HG02943 (cell line): ENCODE measurements at regions not wholly inside any gene's neighbourhood (a gene's known extent, or its start where the extent isn't known, plus 50 kb on each side); places are given as distances from the start of the nearest gene placed in this dataset.

Source experiments
- ATAC-seq: cut with Tn5 transposase; IDR thresholded peaks from one replicate; pipeline ENCODE4 v1.9.1; 2021; ENCODE audit warnings: mild to moderate bottlenecking, low read depth, moderate library complexity; ENCODE audit not compliant: unreplicated experiment

DNA sequence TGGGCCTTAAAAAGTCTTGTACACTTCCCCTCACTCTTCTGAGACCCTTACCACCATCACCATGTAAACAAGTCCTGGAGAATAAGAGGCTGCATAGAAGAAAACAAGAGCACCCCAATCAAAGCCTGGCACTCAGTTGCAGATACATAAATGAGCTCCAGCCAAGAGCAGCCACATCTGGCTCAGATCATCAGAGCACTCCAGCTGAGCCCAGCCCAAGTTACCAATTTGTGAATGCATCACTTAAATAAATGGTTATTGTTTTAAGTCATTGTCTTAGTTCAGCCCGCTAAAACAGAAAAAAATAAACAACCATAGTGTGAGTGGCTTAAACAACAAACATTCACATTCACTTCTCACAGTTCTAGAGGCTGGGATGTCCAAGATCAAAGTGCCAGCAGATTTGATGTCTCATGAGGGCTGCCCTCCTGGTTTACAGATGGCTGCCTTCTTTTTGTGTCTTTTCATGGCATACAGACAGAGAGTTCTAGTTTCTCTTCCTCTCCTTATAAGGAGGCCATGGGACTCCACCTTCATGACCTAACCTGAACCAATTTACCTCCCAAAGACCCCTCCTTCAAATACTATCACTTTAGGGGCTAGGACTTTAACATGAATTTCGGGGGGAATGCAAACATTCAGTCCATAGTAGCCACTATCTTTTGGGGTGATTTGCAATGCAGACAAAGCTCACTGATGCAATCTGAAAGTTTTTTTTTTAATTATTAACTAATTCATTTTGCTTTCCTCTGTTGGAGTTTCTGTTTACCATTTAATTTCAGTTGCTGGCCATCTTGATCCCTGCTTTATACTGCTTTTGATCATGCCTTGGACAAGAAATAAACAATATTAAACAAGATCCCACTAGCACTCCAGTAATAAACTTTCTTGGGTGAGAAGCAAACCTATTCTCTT is 187.5 kb upstream of the ACVR2A start:
- ATAC-seq, result no peak

DNA sequence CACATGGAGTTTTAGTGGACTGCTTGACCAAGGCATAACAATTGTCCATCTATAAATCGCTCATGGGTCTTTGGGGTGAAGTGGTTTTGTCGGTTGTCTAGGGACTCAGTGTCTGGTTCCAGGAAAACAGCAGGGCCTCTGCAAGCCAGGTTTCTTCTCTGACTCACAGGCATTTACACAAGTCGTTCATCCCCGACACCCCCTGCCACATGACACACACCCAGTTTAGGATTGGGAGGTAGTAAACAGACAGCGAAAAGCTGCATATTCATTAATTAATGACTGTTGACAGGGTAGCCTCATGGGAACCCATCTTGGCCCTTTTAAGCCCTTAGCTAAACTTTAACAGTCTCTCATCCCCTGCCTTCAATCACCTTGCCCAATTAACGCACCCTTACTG is 194.8 kb upstream of the ACVR2A start:
- ATAC-seq, result no peak

DNA sequence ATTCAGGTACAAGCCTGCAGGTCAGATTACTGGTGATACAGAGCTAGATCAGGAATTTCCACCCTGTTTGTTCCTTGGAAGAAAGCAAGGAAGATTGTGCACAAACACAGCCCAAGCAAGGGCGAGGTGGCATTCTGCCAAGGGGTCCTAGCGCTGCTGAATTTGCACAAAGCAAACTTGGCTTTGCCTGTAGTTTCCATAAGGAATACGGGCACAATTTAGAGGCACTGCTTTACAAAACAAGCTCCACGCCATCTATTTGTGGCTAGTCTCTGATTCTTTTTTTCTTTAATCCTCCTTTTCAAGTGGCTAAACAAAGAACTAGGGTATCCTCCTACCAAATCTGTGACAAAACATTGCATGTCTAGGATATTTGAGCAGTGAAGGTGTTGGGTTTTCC is 195.5 kb upstream of the ACVR2A start:
- no peak for ATAC-seq

DNA sequence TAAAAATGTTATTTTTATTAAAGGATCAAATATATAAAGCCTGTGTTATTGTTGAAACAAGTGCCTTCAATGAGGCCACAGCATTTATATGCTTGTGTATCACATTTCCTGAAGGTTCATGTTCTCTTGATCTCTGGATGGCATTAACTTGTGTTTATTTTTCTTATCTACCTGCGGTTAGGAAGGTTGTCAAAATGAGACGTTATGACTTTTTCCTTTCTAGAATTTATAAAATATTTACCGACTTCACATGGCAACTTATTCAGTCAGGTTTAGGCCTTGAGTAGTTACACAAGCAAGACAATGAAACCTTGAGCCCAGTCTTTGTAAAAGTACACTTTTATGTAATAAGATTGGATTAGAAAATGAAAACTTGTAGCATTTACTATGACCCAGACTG is 196.4 kb upstream of the ACVR2A start:
- no peak for ATAC-seq

DNA sequence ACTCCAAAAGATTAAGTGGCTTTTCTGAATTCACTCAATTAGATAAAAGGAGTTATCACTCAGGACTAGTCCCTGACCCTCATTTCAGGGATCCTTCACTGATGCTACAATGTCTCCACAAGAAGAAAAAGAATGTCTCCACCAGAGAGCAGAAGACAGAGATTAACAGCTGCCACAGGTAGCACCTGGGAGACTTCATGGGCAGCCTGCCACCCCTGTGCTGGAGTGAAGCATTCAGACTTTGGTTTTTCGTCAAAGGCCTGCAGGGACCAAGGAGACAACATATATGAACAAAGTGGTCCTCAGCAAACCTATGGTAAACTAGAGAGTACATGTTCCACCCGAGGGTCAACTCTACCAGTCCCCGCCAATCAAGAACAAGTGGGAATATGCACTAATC is 197.0 kb upstream of the ACVR2A start:
- no peak for ATAC-seq

DNA sequence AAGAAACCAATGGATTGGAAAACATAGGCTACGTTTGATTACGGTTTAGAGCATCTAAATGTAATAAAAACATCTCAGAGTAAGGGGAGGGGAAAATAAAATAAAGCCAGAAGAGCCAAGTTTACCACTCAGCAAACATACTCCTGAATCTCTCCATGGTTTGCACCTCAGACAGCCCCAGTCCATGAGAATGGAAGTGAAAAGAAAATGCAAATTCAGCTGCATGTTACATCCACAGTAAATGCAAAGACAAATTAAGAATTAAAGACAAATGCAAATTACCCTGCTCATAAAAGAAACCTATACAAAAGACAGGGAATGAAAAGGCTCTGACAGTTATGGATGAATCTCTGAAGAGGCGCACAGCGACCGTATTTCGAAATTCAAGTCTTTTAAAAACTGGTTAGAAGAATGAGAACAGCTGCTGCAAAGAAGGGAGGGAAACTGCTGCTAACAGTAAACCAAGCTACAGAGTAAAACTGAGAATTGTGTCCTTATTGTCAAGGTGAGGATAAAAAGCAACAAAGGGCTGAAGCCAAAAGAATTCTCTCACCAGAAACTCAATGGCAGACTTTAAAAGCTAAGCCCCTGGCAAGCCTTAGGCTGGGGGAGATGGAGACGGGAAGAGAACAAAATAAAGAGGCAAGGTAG is 197.9 kb upstream of the ACVR2A start:
- no peak for ATAC-seq

DNA sequence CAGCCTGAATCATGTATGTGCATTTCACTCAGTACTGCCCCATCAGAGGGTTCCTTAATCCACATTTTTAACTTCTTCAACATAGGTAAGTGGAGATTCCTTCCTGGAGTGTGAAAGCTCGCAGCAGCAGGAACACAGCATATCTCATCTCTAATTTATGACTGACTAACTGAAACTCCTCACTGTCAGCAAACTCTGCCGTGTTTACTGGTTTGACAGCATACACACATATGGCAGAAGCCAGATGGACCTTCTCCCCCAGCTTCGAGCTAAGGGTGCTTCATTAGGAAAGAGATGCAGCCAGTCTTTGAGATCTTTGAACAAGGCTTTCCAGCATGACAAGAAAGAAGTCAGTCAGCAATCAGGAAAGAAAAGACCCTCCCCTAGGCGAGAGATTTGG is 200.3 kb upstream of the ACVR2A start:
- ATAC-seq, result no peak

DNA sequence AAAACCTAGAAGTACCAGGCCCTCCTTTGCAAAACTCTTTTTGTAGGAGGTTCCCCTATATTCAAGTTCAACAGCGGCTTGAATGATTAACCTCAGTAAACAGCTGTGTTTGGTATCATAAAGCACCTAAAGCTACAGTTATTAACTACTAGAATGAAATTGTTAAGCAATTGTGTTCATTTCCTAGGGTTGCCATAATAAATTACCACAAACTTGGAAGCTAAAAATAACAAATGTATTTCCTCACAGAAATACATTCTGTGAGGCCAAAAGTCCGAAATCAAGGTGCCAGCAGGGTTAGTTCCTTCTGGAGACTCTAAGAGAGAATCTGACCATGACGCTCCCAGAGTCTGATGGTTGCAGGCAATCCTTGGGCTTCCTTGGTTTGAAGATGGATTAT is 202.1 kb upstream of the ACVR2A start:
- ATAC-seq, result no peak

DNA sequence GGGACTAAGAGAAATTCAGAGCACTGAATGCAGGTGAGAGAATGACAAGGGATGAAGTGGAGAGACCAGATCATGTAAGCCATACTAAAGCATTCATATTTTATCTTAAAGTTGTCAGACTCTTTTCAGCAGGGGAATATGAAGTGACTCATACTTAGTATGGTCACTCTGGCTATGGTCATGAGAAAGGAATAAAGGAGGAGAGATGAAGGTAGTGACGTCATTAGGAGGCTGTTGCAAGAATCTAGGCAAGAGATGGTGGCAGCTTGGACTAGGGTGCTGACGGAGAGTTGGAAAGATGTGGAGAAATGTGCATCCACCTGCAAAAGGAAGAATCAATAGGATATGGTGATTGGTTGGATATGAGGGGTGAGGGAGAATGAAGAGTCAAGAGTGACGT is 203.2 kb upstream of the ACVR2A start:
- ATAC-seq, result no peak

DNA sequence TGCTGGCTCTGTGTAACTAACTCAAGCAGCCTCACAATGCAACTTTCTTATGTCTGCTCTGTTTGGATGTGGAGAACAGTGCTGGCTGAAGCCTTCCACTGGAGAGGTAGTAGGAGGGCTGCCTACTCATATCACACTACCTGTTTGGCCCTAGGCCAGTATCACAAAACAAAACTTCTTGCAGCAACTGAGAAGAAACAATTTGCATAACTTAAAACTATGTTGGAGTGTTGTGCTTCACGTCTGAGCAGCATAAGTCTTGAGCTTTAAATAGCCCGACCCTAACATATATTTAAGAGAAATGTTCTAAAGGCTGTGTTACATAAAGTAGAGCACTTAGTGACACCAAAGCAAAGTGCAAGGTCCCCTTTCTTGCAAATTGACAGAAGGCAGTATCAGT is 204.9 kb upstream of the ACVR2A start:
- ATAC-seq, result peak; percentile 77

DNA sequence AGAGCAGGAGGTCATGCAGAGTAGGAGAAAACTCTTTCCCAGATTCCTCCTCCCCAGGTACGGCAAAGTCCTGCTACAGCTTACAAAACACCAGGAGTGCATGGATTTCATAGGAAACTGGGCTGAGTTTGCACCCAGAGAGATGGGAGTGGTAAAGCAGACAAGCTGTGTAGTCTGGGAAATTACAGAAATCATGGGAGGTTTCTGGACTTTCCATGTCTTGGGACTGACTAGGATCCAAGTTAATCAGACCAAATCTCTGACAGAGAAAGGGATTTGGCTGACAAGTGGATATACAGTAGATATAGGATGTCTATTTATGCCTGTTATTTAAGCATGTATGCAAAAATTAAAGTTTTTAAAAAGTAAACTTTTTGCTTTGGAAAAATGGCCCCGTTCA is 205.4 kb upstream of the ACVR2A start:
- no peak for ATAC-seq

DNA sequence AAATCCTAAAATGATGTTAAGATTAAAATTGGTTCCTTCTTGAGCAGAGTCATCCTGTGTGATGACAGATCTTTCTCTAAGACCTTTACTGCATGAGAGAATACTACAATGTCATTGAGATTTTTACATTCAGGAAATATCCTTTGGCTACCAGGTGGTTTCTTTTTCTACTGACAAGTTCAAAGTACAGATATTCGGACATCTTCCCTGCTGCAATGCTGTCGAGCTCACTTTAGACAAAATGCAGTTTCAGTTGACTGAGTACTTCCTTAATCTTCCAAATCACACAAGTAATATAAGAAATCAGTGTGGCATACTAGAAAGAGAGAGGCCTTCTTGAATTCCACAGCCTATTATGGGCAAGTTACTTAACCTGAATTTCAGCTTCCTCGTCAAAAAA is 207.9 kb upstream of the ACVR2A start:
- ATAC-seq, result no peak

DNA sequence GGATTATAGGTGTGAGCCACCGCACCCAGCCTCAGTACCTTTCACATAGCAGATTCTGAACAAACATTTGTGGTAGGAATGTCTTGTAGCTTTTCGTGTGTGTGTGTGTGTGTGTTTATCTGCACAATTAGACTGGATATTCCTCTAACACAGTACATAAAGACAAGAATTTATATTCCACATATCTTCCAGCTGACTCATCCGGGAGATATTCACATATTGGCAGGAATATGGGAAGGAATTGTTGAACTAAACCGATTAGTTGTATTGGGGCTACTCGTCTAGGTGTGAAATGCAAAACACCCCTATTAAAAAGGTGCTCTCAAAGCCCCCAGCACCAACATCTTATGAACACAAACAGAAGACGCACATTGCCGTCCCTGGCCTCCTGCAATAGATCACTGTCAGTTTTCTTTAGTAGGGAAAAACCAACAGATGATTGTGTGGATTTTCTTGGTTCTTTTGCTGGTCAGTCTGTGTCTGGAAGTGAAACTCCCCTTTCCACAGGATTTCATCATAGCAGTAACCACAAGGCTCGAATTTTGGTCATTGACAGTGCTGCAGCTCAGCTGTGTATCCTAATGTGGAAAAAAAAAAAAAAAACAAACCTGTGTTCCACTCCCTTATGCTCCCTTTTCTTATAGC is 208.5 kb upstream of the ACVR2A start:
- ATAC-seq, result no peak

DNA sequence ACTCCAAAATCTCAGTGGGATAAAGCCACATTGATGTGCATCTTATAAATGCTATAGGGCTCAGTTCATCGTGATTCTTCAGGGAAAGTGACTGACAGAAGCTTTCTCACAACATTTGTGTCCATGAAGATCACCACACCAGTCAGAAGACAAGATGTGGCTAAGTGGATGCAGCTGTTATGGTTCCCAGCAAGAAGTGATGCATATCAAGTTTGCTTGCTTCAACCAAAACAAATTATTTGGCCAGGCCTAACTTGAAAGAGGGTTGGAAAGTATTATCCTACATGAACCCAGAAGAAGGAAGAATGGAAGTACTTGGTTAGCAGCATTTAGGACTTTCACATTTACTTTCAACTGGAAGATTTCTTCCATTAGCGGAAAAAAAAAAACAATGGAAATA is 210.0 kb upstream of the ACVR2A start:
- no peak for ATAC-seq

DNA sequence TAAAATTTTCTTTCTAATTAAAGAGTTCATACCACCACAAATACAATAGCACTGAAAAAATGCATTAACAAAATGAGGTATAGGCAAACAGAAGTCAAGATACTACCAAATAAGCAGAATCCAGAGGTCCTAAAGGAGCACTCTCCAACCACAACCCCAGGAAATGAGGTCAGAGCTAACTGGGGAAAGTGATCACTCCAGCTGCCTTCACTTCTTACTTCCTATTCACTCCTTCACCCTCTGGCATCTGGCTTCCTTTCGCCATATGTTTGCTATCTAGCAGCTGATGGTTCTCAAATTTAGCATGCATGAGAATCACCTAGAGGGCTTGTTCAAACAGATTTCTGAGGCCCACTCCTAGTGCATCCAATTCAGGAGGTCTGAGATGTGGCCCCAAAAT is 212.6 kb upstream of the ACVR2A start:
- ATAC-seq, result no peak

DNA sequence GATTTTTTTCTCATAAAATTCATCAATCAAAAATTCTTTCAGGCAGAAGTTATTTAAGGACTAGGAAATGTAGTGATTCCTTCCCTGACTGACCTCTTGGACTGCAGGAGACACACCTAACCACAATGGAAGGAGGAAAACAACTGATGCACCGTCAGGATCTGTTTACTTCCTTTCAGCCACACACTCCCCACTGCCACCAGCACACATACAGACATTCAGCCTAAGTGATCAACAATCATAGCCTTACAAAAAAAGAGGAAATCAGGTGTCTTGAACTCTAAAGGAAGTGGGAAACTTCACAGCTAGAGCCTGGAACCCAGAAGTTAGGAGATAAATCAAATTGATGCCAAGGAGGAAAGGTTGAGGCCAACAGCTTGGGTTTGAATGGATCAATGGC is 213.5 kb upstream of the ACVR2A start:
- ATAC-seq, result no peak

DNA sequence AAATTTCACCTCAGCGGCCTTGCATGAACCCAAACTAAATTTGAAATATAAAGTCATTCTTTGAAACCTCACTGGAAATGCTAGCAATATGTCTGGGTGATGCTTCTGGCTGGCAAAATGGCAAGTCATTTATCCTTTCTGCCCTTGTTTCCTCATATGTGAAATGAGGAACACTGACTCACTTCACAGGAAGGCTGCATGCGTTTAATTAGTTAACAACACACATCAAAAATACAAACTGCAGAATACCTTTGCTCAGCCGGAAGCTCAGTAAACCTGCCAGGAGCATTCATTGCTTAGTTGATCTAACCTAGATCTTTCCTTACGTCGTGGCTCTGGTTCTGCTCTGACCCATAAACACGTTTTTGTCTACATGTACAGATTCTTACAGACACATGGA is 214.2 kb upstream of the ACVR2A start:
- ATAC-seq, result no peak

DNA sequence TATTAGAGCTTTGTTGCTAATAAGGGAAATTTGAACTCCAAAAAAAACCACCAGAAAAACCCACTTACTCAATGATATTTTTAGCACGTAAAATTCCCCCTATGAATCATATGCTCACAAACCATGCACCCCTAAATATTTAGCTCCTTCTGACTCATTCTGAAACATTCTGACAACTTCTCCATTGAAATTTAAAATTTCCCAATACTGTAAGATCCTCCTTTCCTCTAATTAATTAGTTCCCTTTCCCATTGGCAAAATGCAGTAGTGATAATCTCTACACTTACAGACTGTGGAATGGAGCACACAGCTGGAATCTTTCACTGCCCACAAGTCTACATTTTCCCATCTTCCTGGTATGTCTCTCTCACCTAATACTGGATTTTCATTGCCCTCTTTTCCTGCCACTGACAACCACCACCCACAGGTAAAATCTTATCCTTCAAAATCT is 215.8 kb upstream of the ACVR2A start:
- ATAC-seq, result no peak

DNA sequence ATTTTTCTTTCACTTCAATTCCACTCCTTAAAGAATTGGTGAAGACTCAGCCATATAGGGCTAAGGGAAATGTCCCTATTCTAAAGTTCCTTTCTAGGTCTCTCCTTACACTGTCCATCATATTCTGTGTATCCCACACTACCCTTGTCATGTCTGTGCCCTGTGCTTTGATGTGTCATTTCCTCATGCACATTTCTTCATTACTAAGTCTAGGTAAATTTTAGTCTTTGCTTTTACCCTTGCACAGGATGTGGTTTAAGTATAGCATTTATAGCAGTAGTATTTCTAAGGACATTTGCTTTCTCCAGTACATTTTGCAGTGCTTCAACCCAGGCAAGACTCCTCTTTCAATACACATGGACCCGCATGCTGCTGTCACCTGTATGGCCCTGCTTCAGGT is 221.5 kb upstream of the ACVR2A start:
- ATAC-seq, result peak; percentile 95

DNA sequence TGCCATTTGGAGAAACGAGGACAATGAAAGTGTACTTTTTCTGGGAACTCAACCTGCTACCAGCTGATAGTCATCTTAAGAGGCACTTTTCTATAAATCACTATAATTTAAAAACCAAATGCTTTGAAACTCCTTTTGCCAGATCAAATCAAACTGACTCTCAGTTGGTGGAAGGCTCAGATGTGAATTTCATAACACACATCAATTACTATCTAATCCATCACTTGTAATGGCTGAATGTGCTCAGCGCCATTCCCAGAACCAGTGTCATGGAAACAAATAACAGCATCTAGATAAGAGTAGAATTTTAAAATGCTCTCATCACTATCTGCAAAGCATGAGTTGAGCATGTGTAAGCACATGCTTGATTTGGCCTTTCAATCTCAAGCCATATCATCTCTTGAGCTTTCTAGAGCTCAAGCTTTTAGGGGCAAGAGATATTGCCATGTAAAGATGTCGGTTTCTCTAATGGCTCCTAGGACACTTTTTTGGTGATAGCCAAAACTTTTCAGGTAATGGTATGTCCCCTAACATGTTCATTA is 223.1 kb upstream of the ACVR2A start:
- ATAC-seq, result no peak

DNA sequence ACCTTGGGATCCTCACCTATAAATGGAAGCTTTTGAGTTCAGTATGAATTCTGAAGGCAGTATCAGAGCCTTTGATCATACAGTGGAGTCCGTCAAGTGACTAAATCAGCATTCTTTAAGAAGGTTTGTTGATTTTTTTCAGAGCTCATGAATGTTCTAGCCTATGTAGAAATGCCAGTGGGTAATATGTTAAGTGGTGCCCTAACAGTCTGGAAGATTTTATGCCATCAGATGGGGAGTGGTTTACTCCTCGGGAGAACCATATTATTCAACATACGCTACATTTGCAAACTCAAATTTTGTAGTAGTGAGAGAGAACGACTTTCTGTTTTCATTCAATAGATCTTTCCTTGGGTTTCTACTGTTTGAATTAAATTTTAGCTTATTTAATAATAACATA is 225.0 kb upstream of the ACVR2A start:
- ATAC-seq, result no peak
